A549 (cell line): ENCODE measurements at regions not wholly inside any gene's neighbourhood (a gene's known extent, or its start where the extent isn't known, plus 50 kb on each side); places are given as distances from the start of the nearest gene placed in this dataset.
A peak's percentile ranks its signal among the peaks of the same experiment; 100 is the strongest.

Source experiments
- ATAC-seq, 2 experiments: fragments of 200-7000 bp in 1 of 2; fragments of >200 bp in 1 of 2; cut with Nextera tagmentation in 1 of 2; cut with Tn5 transposase in 1 of 2; 3 replicates each; pipeline versions ENCODE4 v1.8.0 to v1.9.1; 2018 to 2020; ENCODE audit warnings: mild to moderate bottlenecking in 1 of 2, moderate library complexity in 1 of 2
- CTCF ChIA-PET: fragments of 300-600 bp; sonication (Branson Sonifier 250); formaldehyde crosslinking; extraction: SDS; loops from one replicate; lab custom pipeline; 2021; ENCODE audit warnings: antibody characterized with exemption, inconsistent platforms; lab: Yijun Ruan, JAX
- POLR2A ChIA-PET: fragments of 350-600 bp; formaldehyde crosslinking; extraction: SDS; loops from one replicate; lab custom pipeline; 2021; ENCODE audit warnings: antibody characterized with exemption, inconsistent platforms; lab: Yijun Ruan, JAX
- DNase-seq, 2 experiments: peaks; one replicate each; pipeline versions ENCODE4 v3.0.0 to v3.0.0-alpha.2; 2011 to 2016; ENCODE audit warnings: low read depth in 1 of 2, low spot score in 1 of 2
- FAIRE-seq: peaks from 2 replicates; lab custom pipeline; 2011; peaks lifted over from hg19 to GRCh38; lab: Jason Lieb, UNC
- H3K27ac ChIP-seq, 2 experiments: fragments of >200 bp; sonication (Bioruptor Twin); formaldehyde crosslinking; 3 replicates each; pipeline ENCODE4 v1.5.1; 2016 to 2017
- H3K4me1 ChIP-seq: fragments of >200 bp; sonication (Bioruptor Twin); formaldehyde crosslinking; 3 replicates; pipeline ENCODE4 v1.6.1; 2016
- H3K4me2 ChIP-seq: fragments of >200 bp; sonication (Bioruptor Twin); formaldehyde crosslinking; 3 replicates; pipeline ENCODE4 v1.6.1; 2016
- H3K4me3 ChIP-seq: fragments of >200 bp; sonication (Bioruptor Twin); formaldehyde crosslinking; 3 replicates; pipeline ENCODE4 v1.5.1; 2016
- H3K9me3 ChIP-seq: fragments of >200 bp; sonication (Bioruptor Twin); formaldehyde crosslinking; 3 replicates; pipeline ENCODE4 v1.6.1; 2016
- CBX2 ChIP-seq: fragments of 200-600 bp; sonication (generic); IDR thresholded peaks from 2 replicates; pipeline ENCODE4 v1.6.1; 2016; ENCODE audit warnings: low read depth, mild to moderate bottlenecking, borderline replicate concordance
- CEBPB ChIP-seq, 2 experiments: fragments of >200 bp in 1 of 2; sonication (Bioruptor Twin) in 1 of 2; formaldehyde crosslinking in 1 of 2; IDR thresholded peaks; 2 replicates each; pipeline ENCODE4 v1.6.1; 2012 to 2016
- CHD2 ChIP-seq: fragments of 150-350 bp; IDR thresholded peaks from 2 replicates; pipeline ENCODE4 v1.6.1; 2014; ENCODE audit warnings: low read length; ENCODE audit not compliant: partially characterized antibody
- EHF ChIP-seq: fragments of 250-450 bp; sonication (Bioruptor Pico); IDR thresholded peaks from 2 replicates; pipeline ENCODE4 v1.5.0; 2020; ENCODE audit warnings: mild to moderate bottlenecking
- EHMT2 ChIP-seq: fragments of 200-600 bp; sonication (generic); IDR thresholded peaks from 2 replicates; pipeline ENCODE4 v1.6.1; 2016; ENCODE audit warnings: antibody characterized with exemption, low read depth, mild to moderate bottlenecking, moderate library complexity
- FOSL2 ChIP-seq, 2 experiments: fragments of 450-650 bp in 1 of 2; fragments of >200 bp in 1 of 2; sonication (Bioruptor Twin) in 1 of 2; formaldehyde crosslinking; IDR thresholded peaks; 2 replicates each; pipeline versions ENCODE4 v1.5.0 to v1.6.1; 2016 to 2020; ENCODE audit warnings: mild to moderate bottlenecking in 1 of 2, moderate library complexity in 1 of 2
- HDAC2 ChIP-seq: fragments of 200-600 bp; sonication (generic); IDR thresholded peaks from 2 replicates; pipeline ENCODE4 v1.6.1; 2016
- HEYL ChIP-seq: fragments of 250-450 bp; sonication (Bioruptor Pico); IDR thresholded peaks from 2 replicates; pipeline ENCODE4 v1.8.0; 2021; ENCODE audit warnings: mild to moderate bottlenecking, moderate library complexity
- HOXA7 ChIP-seq: fragments of 250-450 bp; sonication (Bioruptor Pico); IDR thresholded peaks from 2 replicates; pipeline ENCODE4 v1.5.0; 2020; ENCODE audit warnings: mild to moderate bottlenecking, moderate library complexity
- HOXB5 ChIP-seq: fragments of 250-450 bp; sonication (Bioruptor Pico); IDR thresholded peaks from 2 replicates; pipeline ENCODE4 v1.5.0; 2020; ENCODE audit warnings: mild to moderate bottlenecking, moderate library complexity
- JUN ChIP-seq, 2 experiments: fragments of >200 bp; sonication (Bioruptor Twin); formaldehyde crosslinking; IDR thresholded peaks; 2 replicates in 1 of 2; 3 replicates in 1 of 2; pipeline ENCODE4 v1.6.1; 2016 to 2017
- JUNB ChIP-seq: fragments of >200 bp; sonication (Bioruptor Twin); formaldehyde crosslinking; IDR thresholded peaks from 2 replicates; pipeline ENCODE4 v1.6.1; 2016
- KDM5A ChIP-seq: fragments of 200-600 bp; sonication (generic); IDR thresholded peaks from 2 replicates; pipeline ENCODE4 v1.6.1; 2016; ENCODE audit warnings: antibody characterized with exemption, mild to moderate bottlenecking
- MAZ ChIP-seq: fragments of 150-350 bp; IDR thresholded peaks from 2 replicates; pipeline ENCODE4 v1.6.1; 2014; ENCODE audit warnings: antibody characterized with exemption, low read depth, low read length, borderline replicate concordance
- NFE2L2 ChIP-seq: fragments of 150-350 bp; conservative IDR thresholded peaks from 2 replicates; pipeline ENCODE4 v1.6.1; 2014; ENCODE audit warnings: low read length
- POLR2AphosphoS2 ChIP-seq: conservative IDR thresholded peaks from 2 replicates; pipeline ENCODE4 v1.6.1; 2012; ENCODE audit warnings: low read length, improper control_type of control experiment, inconsistent platforms
- RFX5 ChIP-seq: fragments of 450-650 bp; IDR thresholded peaks from 2 replicates; pipeline ENCODE4 v1.7.1; 2014; ENCODE audit warnings: antibody characterized with exemption, mild to moderate bottlenecking, moderate library complexity
- RNF2 ChIP-seq: fragments of 200-600 bp; sonication (generic); IDR thresholded peaks from 2 replicates; pipeline ENCODE4 v1.6.1; 2016; ENCODE audit warnings: low read depth, mild to moderate bottlenecking, antibody characterized with exemption, moderate library complexity, borderline replicate concordance
- SMC3 ChIP-seq: fragments of >200 bp; sonication (Bioruptor Twin); formaldehyde crosslinking; IDR thresholded peaks from 3 replicates; pipeline ENCODE4 v1.6.1; 2018; ENCODE audit warnings: inconsistent platforms
- TP53 ChIP-seq: fragments of 250-450 bp; sonication (Bioruptor Pico); IDR thresholded peaks from 2 replicates; pipeline ENCODE4 v1.5.0; 2021; ENCODE audit warnings: mild to moderate bottlenecking, moderate library complexity
- ZC3H11A ChIP-seq: fragments of 450-650 bp; IDR thresholded peaks from 2 replicates; pipeline ENCODE4 v1.6.1; 2014; ENCODE audit warnings: antibody characterized with exemption, mild to moderate bottlenecking
- ZFP36 ChIP-seq: fragments of 450-650 bp; IDR thresholded peaks from 2 replicates; pipeline ENCODE4 v1.6.1; 2014; ENCODE audit warnings: borderline replicate concordance; ENCODE audit not compliant: partially characterized antibody
- ZNF302 ChIP-seq: fragments of 250-450 bp; sonication (Bioruptor Pico); IDR thresholded peaks from 2 replicates; pipeline ENCODE4 v1.9.0; 2021; ENCODE audit warnings: inconsistent platforms, mild to moderate bottlenecking, moderate library complexity
- ZSCAN20 ChIP-seq: fragments of 250-450 bp; sonication (Bioruptor Pico); IDR thresholded peaks from 2 replicates; pipeline ENCODE4 v1.8.0; 2022; ENCODE audit warnings: mild to moderate bottlenecking, moderate library complexity
- WGBS: methylation state at CpG from one replicate; pipeline ENCODE4 v1.1.6; 2017; ENCODE audit errors: missing lambda C conversion rate; 5-methylcytosine and 5-hydroxymethylcytosine counted together
- TF ChIP-seq, protein P1 (sequence below): fragments of >200 bp; sonication (Bioruptor Twin); formaldehyde crosslinking; IDR thresholded peaks from 3 replicates; pipeline ENCODE4 v1.5.1; 2016
- TF ChIP-seq, protein P2 (sequence below): IDR thresholded peaks from 2 replicates; pipeline ENCODE4 v1.6.1; 2012
- TF ChIP-seq, protein P3 (sequence below): fragments of 250-450 bp; sonication (Bioruptor Pico); IDR thresholded peaks from 2 replicates; pipeline ENCODE4 v1.5.0; 2021; ENCODE audit warnings: mild to moderate bottlenecking, moderate library complexity, borderline replicate concordance
- TF ChIP-seq, protein P4 (sequence below): fragments of 250-450 bp; sonication (Bioruptor Pico); IDR thresholded peaks from 2 replicates; pipeline ENCODE4 v1.5.0; 2020; ENCODE audit warnings: low read depth, mild to moderate bottlenecking, moderate library complexity
- TF ChIP-seq, protein P5 (sequence below): IDR thresholded peaks from 2 replicates; pipeline ENCODE4 v1.6.1; 2012; ENCODE audit warnings: low read depth, borderline replicate concordance
- TF ChIP-seq, protein P6 (sequence below): fragments of >200 bp; sonication (Bioruptor Twin); formaldehyde crosslinking; IDR thresholded peaks from 2 replicates; pipeline ENCODE4 v1.6.1; 2016

DNA sequence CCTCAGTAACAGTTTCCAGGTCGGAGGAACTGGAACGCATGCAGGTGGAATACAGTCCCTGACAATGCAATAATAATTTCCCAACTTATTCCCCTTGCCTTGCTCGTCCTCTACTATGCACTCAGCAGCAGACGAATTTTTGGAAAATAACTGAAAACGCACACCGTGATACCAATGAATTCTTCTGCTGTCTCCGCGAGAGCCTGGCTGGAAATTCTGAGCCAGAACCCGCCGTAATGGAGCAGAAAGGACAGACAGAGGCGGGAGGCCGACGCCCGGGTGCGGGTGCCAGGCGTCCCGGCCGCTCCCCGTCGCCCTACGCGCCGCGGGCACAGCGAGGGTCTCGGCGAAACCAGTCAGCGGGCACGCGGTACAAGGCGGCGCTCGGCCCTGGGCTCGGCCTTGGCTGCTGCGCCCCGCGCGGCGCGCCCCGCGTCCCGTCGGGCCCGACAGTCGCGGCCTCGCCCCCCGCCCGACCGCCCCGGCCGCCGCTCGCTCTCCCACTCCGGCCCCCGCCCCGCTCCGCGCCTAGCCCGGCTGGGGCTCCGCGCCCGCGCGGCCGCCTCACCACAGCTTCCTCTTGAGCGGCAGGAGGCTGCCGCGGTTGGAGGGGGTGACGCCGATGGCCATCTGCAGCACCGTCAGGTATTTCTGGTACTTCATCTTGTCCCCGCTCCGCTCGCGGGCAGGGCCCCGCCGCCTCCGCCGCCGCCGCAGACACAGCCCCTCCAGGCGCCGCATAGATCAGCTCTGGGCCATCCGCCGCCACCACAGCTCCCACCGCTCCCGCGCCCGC lies 114.5 kb upstream of the GOLGA8J start:
- Histone ChIP-seq H3K4me1 (peaks cover 5% of the 10 kb centered on the region; the same call in 1 of the 3 replicates), H3K27ac (peak overlapping the region; percentile 70 to 89), H3K4me3 (peak overlapping the region; percentile 70), H3K4me2 (peak overlapping the region; percentile 75), H3K9me3 (no peaks in the 10 kb centered on the region)
- ChIA-PET CTCF (interaction anchor here (1.1 to 2.5 kb wide), 5 partner anchors 19 to 220 kb away, joined by 4 to 11 read pairs (median 5); no protein-coding TSS in a partner anchor), POLR2A (no interaction called here)
- DNase-seq (peak; percentile 35 to 39), FAIRE-seq (peak; percentile 61), ATAC-seq (peak; percentile 74 to 84)
- 12% methylated on average over 28 of the region's 91 CpGs for WGBS
- TF ChIP-seq CHD2 (no peak), HEYL (CRISPR knock-in tag) (no peak), ZFP36 (peak; percentile 8), RFX5 (no peak), ZC3H11A (no peak), HOXA7 (CRISPR knock-in tag) (no peak), ZNF302 (no peak), EHMT2 (no peak), SMC3 (no peak), NFE2L2 (no peak), MAZ (no peak), POLR2AphosphoS2 (no peak), JUNB (no peak), CBX2 (no peak), RNF2 (peak; percentile 31; the same call in 1 of the 2 replicates), TP53 (CRISPR knock-in tag) (no peak), FOSL2 (IDR thresholded peaks at IDR 0.05) (no peak), FOSL2 (CRISPR knock-in tag; IDR thresholded peaks at IDR 0.05) (no peak), CEBPB (IDR thresholded peaks at IDR 0.05) (no peak), EHF (no peak), ZSCAN20 (CRISPR knock-in tag) (no peak), HOXB5 (CRISPR knock-in tag) (no peak), HDAC2 (no peak), JUN (IDR thresholded peaks at IDR 0.05) (peak in 1 of 2 experiments; percentile 45; a peak in 2 of 5 replicates), KDM5A (no peak)
- TF ChIP-seq, protein P1, sequence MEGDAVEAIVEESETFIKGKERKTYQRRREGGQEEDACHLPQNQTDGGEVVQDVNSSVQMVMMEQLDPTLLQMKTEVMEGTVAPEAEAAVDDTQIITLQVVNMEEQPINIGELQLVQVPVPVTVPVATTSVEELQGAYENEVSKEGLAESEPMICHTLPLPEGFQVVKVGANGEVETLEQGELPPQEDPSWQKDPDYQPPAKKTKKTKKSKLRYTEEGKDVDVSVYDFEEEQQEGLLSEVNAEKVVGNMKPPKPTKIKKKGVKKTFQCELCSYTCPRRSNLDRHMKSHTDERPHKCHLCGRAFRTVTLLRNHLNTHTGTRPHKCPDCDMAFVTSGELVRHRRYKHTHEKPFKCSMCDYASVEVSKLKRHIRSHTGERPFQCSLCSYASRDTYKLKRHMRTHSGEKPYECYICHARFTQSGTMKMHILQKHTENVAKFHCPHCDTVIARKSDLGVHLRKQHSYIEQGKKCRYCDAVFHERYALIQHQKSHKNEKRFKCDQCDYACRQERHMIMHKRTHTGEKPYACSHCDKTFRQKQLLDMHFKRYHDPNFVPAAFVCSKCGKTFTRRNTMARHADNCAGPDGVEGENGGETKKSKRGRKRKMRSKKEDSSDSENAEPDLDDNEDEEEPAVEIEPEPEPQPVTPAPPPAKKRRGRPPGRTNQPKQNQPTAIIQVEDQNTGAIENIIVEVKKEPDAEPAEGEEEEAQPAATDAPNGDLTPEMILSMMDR, result no peak
- TF ChIP-seq, protein P2, sequence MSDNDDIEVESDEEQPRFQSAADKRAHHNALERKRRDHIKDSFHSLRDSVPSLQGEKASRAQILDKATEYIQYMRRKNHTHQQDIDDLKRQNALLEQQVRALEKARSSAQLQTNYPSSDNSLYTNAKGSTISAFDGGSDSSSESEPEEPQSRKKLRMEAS, result peak; percentile 49; the same call in 1 of the 2 replicates
- TF ChIP-seq, protein P3, sequence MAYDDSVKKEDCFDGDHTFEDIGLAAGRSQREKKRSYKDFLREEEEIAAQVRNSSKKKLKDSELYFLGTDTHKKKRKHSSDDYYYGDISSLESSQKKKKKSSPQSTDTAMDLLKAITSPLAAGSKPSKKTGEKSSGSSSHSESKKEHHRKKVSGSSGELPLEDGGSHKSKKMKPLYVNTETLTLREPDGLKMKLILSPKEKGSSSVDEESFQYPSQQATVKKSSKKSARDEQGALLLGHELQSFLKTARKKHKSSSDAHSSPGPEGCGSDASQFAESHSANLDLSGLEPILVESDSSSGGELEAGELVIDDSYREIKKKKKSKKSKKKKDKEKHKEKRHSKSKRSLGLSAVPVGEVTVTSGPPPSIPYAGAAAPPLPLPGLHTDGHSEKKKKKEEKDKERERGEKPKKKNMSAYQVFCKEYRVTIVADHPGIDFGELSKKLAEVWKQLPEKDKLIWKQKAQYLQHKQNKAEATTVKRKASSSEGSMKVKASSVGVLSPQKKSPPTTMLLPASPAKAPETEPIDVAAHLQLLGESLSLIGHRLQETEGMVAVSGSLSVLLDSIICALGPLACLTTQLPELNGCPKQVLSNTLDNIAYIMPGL (CRISPR knock-in tag), result no peak
- TF ChIP-seq, protein P4, sequence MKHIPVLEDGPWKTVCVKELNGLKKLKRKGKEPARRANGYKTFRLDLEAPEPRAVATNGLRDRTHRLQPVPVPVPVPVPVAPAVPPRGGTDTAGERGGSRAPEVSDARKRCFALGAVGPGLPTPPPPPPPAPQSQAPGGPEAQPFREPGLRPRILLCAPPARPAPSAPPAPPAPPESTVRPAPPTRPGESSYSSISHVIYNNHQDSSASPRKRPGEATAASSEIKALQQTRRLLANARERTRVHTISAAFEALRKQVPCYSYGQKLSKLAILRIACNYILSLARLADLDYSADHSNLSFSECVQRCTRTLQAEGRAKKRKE, result no peak
- TF ChIP-seq, protein P5, sequence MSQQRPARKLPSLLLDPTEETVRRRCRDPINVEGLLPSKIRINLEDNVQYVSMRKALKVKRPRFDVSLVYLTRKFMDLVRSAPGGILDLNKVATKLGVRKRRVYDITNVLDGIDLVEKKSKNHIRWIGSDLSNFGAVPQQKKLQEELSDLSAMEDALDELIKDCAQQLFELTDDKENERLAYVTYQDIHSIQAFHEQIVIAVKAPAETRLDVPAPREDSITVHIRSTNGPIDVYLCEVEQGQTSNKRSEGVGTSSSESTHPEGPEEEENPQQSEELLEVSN, result no peak
- TF ChIP-seq, protein P6, sequence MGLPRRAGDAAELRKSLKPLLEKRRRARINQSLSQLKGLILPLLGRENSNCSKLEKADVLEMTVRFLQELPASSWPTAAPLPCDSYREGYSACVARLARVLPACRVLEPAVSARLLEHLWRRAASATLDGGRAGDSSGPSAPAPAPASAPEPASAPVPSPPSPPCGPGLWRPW, result no peak
